ENCODE measurements at regions not wholly inside any gene's neighbourhood (a gene's known extent, or its start where the extent isn't known, plus 50 kb on each side); places are given as distances from the start of the nearest gene placed in this dataset.

DNA sequence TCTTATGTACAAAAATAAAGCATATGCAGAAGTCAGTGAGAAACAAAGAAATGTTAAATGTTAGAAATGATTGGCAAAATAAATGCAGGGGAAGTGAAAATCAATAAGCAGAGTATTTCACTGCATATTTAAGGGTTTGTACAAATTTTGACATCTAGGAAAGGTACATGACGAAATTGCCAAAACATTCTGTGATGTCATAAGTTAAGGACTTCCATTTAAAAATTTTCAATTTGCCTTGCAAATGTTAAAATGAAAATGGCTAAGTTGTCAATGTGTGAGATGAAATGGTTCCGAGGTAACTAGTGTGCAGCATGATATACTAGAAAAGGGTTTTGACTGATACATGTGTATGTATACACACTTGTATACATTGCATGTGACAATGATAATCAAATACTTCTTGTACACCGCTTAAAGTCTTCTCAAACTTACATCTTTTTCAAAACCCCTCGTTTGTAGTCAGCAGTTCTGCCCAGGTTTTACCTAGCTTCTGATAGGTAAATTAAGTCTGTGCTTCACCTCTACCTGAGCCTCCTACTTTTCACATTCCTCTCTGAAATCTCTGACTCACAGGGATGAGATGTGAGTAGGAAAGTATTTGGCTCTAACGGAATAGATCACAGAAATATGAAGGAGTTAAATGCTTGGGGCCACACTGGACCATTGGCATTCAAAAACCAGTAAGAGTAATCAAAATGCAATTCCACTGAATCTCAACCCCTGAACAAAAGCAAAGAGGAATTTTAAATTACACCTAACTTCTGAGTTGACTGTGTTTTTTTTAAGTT lies 442.4 kb upstream of the FOXG1 start:
- no peaks in the 10 kb centered on the region for H3K27me3 Mint-ChIP-seq
- POLR2A ChIA-PET = no interaction called here
- Histone ChIP-seq H3K4me3 (ENCODE audit: control extremely low read depth in 1 of 5, extremely low read depth in 1 of 5, insufficient read depth in 1 of 5, low read depth in 2 of 5, low read length in 4 of 5) (no peak overlapping the region), H3K4me1 (ENCODE audit: control insufficient read depth in 2 of 2, insufficient read depth in 2 of 2, low read length in 2 of 2) (no peaks in the 10 kb centered on the region), H3K27ac (ENCODE audit: low read length in 2 of 2) (no peak overlapping the region), H2AFZ (ENCODE audit: insufficient read depth, low read depth, low read length, poor library complexity, severe bottlenecking) (no peak overlapping the region), H3K9ac (ENCODE audit: low read length) (no peak overlapping the region), H3K4me2 (replicated peaks; ENCODE audit: low read depth, low read length, poor library complexity, severe bottlenecking) (no peak overlapping the region), H3K9me3 (ENCODE audit: control extremely low read depth in 1 of 3, control insufficient read depth in 2 of 3, insufficient read depth in 1 of 3, low read length in 2 of 3) (no peaks in the 10 kb centered on the region), H3K27me3 (replicated peaks in 1 of 4; ENCODE audit: control extremely low read depth in 1 of 4, control insufficient read depth in 3 of 4, insufficient read depth in 4 of 4, low read length in 3 of 4) (no peaks in the 10 kb centered on the region), H4K20me1 (ENCODE audit: control insufficient read depth, insufficient read depth, low read length, poor library complexity, severe bottlenecking) (no peaks in the 10 kb centered on the region), H3K79me2 (ENCODE audit: control insufficient read depth, insufficient read depth, low read length) (no peaks in the 10 kb centered on the region), H3K36me3 (replicated peaks in 1 of 2; ENCODE audit: control extremely low read depth in 1 of 2, control insufficient read depth in 1 of 2, extremely low read depth in 1 of 2, insufficient read depth in 2 of 2, low read length in 1 of 2) (no peaks in the 10 kb centered on the region)
- H3K4me1 Mint-ChIP-seq = no peaks in the 10 kb centered on the region
- WGBS (ENCODE audit: insufficient coverage) = no CpG with 5 or more reads among the region's 5 CpGs
- no peak for DNase-seq
- no peak overlapping the region for H3K4me3 Mint-ChIP-seq
- TF ChIP-seq, protein P1, sequence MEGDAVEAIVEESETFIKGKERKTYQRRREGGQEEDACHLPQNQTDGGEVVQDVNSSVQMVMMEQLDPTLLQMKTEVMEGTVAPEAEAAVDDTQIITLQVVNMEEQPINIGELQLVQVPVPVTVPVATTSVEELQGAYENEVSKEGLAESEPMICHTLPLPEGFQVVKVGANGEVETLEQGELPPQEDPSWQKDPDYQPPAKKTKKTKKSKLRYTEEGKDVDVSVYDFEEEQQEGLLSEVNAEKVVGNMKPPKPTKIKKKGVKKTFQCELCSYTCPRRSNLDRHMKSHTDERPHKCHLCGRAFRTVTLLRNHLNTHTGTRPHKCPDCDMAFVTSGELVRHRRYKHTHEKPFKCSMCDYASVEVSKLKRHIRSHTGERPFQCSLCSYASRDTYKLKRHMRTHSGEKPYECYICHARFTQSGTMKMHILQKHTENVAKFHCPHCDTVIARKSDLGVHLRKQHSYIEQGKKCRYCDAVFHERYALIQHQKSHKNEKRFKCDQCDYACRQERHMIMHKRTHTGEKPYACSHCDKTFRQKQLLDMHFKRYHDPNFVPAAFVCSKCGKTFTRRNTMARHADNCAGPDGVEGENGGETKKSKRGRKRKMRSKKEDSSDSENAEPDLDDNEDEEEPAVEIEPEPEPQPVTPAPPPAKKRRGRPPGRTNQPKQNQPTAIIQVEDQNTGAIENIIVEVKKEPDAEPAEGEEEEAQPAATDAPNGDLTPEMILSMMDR (IDR thresholded peaks at IDR 0.05) = no peak
- no peak for TF ChIP-seq EZH2 (IDR thresholded peaks at IDR 0.05; ENCODE audit: borderline replicate concordance, insufficient read depth, low read depth, low read length, poor library complexity, severe bottlenecking)
- ATAC-seq (ENCODE audit: low read depth) = no peak
- H3K9me3 Mint-ChIP-seq (ENCODE audit: insufficient read depth) = peaks cover 3% of the 10 kb centered on the region
- no peak overlapping the region for H3K27ac Mint-ChIP-seq
- intact Hi-C loops (cut with micrococcal nuclease) = no loop called here
- CTCF ChIA-PET = no interaction called here

DNA sequence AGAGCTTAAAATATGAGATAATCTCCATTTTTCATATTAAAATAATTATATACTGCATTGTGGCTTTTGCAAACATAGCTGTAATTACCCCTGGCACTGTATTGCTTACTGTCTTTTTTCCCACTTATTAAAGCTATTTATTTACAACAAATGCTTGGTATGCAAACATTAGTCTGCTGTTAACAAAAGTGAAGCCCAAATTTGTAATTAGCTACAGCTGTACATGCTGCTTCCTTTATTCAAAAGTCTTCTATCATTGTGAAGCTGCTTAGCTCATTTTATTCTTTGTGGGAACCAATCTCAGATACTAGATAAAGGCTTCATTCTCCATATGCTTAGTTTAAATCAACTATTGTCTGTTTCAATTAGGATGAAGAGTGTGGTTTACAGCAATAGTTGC lies 425.8 kb upstream of the FOXG1 start:
- CTCF ChIA-PET = no interaction called here
- no peak for DNase-seq

More for the DNA sequence above, 425.8 kb upstream of the FOXG1 start:
- no peak overlapping the region for H3K9ac ChIP-seq (ENCODE audit: low read length)
- intact Hi-C loops (cut with micrococcal nuclease) = no loop called here
- H3K4me1 ChIP-seq (ENCODE audit: control insufficient read depth in 2 of 2, insufficient read depth in 2 of 2, low read length in 2 of 2) = no peaks in the 10 kb centered on the region
- no peaks in the 10 kb centered on the region for H3K79me2 ChIP-seq (ENCODE audit: control insufficient read depth, insufficient read depth, low read length)
- no peak for TF ChIP-seq EZH2 (IDR thresholded peaks at IDR 0.05; ENCODE audit: borderline replicate concordance, insufficient read depth, low read depth, low read length, poor library complexity, severe bottlenecking)
- TF ChIP-seq, protein P1 (IDR thresholded peaks at IDR 0.05) = no peak
- no peak overlapping the region for H3K4me2 ChIP-seq (replicated peaks; ENCODE audit: low read depth, low read length, poor library complexity, severe bottlenecking)
- ATAC-seq (ENCODE audit: low read depth) = no peak
- H2AFZ ChIP-seq (ENCODE audit: insufficient read depth, low read depth, low read length, poor library complexity, severe bottlenecking) = no peak overlapping the region
- no peaks in the 10 kb centered on the region for H3K27me3 ChIP-seq (replicated peaks in 1 of 4; ENCODE audit: control extremely low read depth in 1 of 4, control insufficient read depth in 3 of 4, insufficient read depth in 4 of 4, low read length in 3 of 4)
- no peak overlapping the region for H3K27ac Mint-ChIP-seq
- H4K20me1 ChIP-seq (ENCODE audit: control insufficient read depth, insufficient read depth, low read length, poor library complexity, severe bottlenecking) = no peaks in the 10 kb centered on the region
- no peaks in the 10 kb centered on the region for H3K27me3 Mint-ChIP-seq
- no peak overlapping the region for H3K4me3 ChIP-seq (ENCODE audit: control extremely low read depth in 1 of 5, extremely low read depth in 1 of 5, insufficient read depth in 1 of 5, low read depth in 2 of 5, low read length in 4 of 5)
- H3K4me1 Mint-ChIP-seq = no peaks in the 10 kb centered on the region
- H3K36me3 ChIP-seq (replicated peaks in 1 of 2; ENCODE audit: control extremely low read depth in 1 of 2, control insufficient read depth in 1 of 2, extremely low read depth in 1 of 2, insufficient read depth in 2 of 2, low read length in 1 of 2) = no peaks in the 10 kb centered on the region
- peaks cover 7% of the 10 kb centered on the region for H3K9me3 Mint-ChIP-seq (ENCODE audit: insufficient read depth)
- no peak overlapping the region for H3K4me3 Mint-ChIP-seq
- H3K27ac ChIP-seq (ENCODE audit: low read length in 2 of 2) = no peak overlapping the region
- no peaks in the 10 kb centered on the region for H3K9me3 ChIP-seq (ENCODE audit: control extremely low read depth in 1 of 3, control insufficient read depth in 2 of 3, insufficient read depth in 1 of 3, low read length in 2 of 3)
- POLR2A ChIA-PET = no interaction called here
